ENCODE measurements at regions not wholly inside any gene's neighbourhood (a gene's known extent, or its start where the extent isn't known, plus 50 kb on each side); places are given as distances from the start of the nearest gene placed in this dataset.

- Histone ChIP-seq H3K36me3 (ENCODE audit: control insufficient read depth, insufficient read depth, low read length) (no peaks in the 10 kb centered on the region), H3K27ac (ENCODE audit: low read depth, low read length) (no peak overlapping the region), H3K4me1 (ENCODE audit: control insufficient read depth, insufficient read depth, low read length) (no peaks in the 10 kb centered on the region), H3K9ac (ENCODE audit: low read length) (no peak overlapping the region), H3K9me3 (ENCODE audit: control insufficient read depth, insufficient read depth, low read depth, low read length) (no peaks in the 10 kb centered on the region), H3K27me3 (ENCODE audit: control insufficient read depth, insufficient read depth, low read length) (no peaks in the 10 kb centered on the region), H3K4me3 (ENCODE audit: low read depth, low read length) (no peak overlapping the region)
Measured at GRCh38 chr6:98179606-98180005, 654.8 kb upstream of the POU3F2 start.

GRCh38 chr6:98200084-98200483 is 634.3 kb upstream of the POU3F2 start:
- no peak overlapping the region for H3K4me3 ChIP-seq (ENCODE audit: low read depth, low read length)
- no peak overlapping the region for H3K27ac ChIP-seq (ENCODE audit: low read depth, low read length)
- H3K9ac ChIP-seq (ENCODE audit: low read length) = no peak overlapping the region
- no peaks in the 10 kb centered on the region for H3K36me3 ChIP-seq (ENCODE audit: control insufficient read depth, insufficient read depth, low read length)
- H3K4me1 ChIP-seq (ENCODE audit: control insufficient read depth, insufficient read depth, low read length) = no peaks in the 10 kb centered on the region
- no peaks in the 10 kb centered on the region for H3K9me3 ChIP-seq (ENCODE audit: control insufficient read depth, insufficient read depth, low read depth, low read length)
- no peaks in the 10 kb centered on the region for H3K27me3 ChIP-seq (ENCODE audit: control insufficient read depth, insufficient read depth, low read length)

GRCh38 chr6:98203170-98203806 is 631.1 kb upstream of the POU3F2 start:
- no peak overlapping the region for H3K9ac ChIP-seq (ENCODE audit: low read length)
- H3K27ac ChIP-seq (ENCODE audit: low read depth, low read length) = no peak overlapping the region

GRCh38 chr6:98212468-98212867 is 621.9 kb upstream of the POU3F2 start:
- H3K4me3 ChIP-seq (ENCODE audit: low read depth, low read length) = no peak overlapping the region
- H3K9ac ChIP-seq (ENCODE audit: low read length) = no peak overlapping the region
- no peaks in the 10 kb centered on the region for H3K27me3 ChIP-seq (ENCODE audit: control insufficient read depth, insufficient read depth, low read length)
- no peaks in the 10 kb centered on the region for H3K9me3 ChIP-seq (ENCODE audit: control insufficient read depth, insufficient read depth, low read depth, low read length)
- H3K36me3 ChIP-seq (ENCODE audit: control insufficient read depth, insufficient read depth, low read length) = no peaks in the 10 kb centered on the region
- H3K27ac ChIP-seq (ENCODE audit: low read depth, low read length) = no peak overlapping the region
- no peaks in the 10 kb centered on the region for H3K4me1 ChIP-seq (ENCODE audit: control insufficient read depth, insufficient read depth, low read length)

More at GRCh38 chr6:98203170-98203806, 631.1 kb upstream of the POU3F2 start:
- H3K9me3 ChIP-seq (ENCODE audit: control insufficient read depth, insufficient read depth, low read depth, low read length) = no peaks in the 10 kb centered on the region
- H3K4me1 ChIP-seq (ENCODE audit: control insufficient read depth, insufficient read depth, low read length) = no peaks in the 10 kb centered on the region
- no peaks in the 10 kb centered on the region for H3K36me3 ChIP-seq (ENCODE audit: control insufficient read depth, insufficient read depth, low read length)
- H3K4me3 ChIP-seq (ENCODE audit: low read depth, low read length) = no peak overlapping the region
- no peaks in the 10 kb centered on the region for H3K27me3 ChIP-seq (ENCODE audit: control insufficient read depth, insufficient read depth, low read length)

GRCh38 chr6:98215531-98215930 is 618.8 kb upstream of the POU3F2 start:
- no peak overlapping the region for H3K4me3 ChIP-seq (ENCODE audit: low read depth, low read length)
- no peak overlapping the region for H3K9ac ChIP-seq (ENCODE audit: low read length)
- H3K9me3 ChIP-seq (ENCODE audit: control insufficient read depth, insufficient read depth, low read depth, low read length) = no peaks in the 10 kb centered on the region

GRCh38 chr6:98230250-98230649 is 604.1 kb upstream of the POU3F2 start:
- no peak overlapping the region for H3K9ac ChIP-seq (ENCODE audit: low read length)
- H3K9me3 ChIP-seq (ENCODE audit: control insufficient read depth, insufficient read depth, low read depth, low read length) = peaks cover 22% of the 10 kb centered on the region
- no peaks in the 10 kb centered on the region for H3K4me1 ChIP-seq (ENCODE audit: control insufficient read depth, insufficient read depth, low read length)
- H3K27ac ChIP-seq (ENCODE audit: low read depth, low read length) = no peak overlapping the region
- no peaks in the 10 kb centered on the region for H3K27me3 ChIP-seq (ENCODE audit: control insufficient read depth, insufficient read depth, low read length)
- no peak overlapping the region for H3K4me3 ChIP-seq (ENCODE audit: low read depth, low read length)
- H3K36me3 ChIP-seq (ENCODE audit: control insufficient read depth, insufficient read depth, low read length) = no peaks in the 10 kb centered on the region

More at GRCh38 chr6:98215531-98215930, 618.8 kb upstream of the POU3F2 start:
- H3K36me3 ChIP-seq (ENCODE audit: control insufficient read depth, insufficient read depth, low read length) = no peaks in the 10 kb centered on the region
- no peaks in the 10 kb centered on the region for H3K27me3 ChIP-seq (ENCODE audit: control insufficient read depth, insufficient read depth, low read length)
- H3K27ac ChIP-seq (ENCODE audit: low read depth, low read length) = no peak overlapping the region
- no peaks in the 10 kb centered on the region for H3K4me1 ChIP-seq (ENCODE audit: control insufficient read depth, insufficient read depth, low read length)

- H3K4me3 ChIP-seq (ENCODE audit: low read depth, low read length) = no peak overlapping the region
- H3K9me3 ChIP-seq (ENCODE audit: control insufficient read depth, insufficient read depth, low read depth, low read length) = no peaks in the 10 kb centered on the region
- H3K9ac ChIP-seq (ENCODE audit: low read length) = no peak overlapping the region
- H3K27ac ChIP-seq (ENCODE audit: low read depth, low read length) = no peak overlapping the region
- H3K36me3 ChIP-seq (ENCODE audit: control insufficient read depth, insufficient read depth, low read length) = no peaks in the 10 kb centered on the region
- H3K27me3 ChIP-seq (ENCODE audit: control insufficient read depth, insufficient read depth, low read length) = no peaks in the 10 kb centered on the region
- no peaks in the 10 kb centered on the region; the same call in 1 of the 2 replicates for H3K4me1 ChIP-seq (ENCODE audit: control insufficient read depth, insufficient read depth, low read length)
Measured at GRCh38 chr6:98239057-98239456, 595.3 kb upstream of the POU3F2 start.

- Histone ChIP-seq H3K9ac (ENCODE audit: low read length) (no peak overlapping the region), H3K36me3 (ENCODE audit: control insufficient read depth, insufficient read depth, low read length) (no peaks in the 10 kb centered on the region), H3K27ac (ENCODE audit: low read depth, low read length) (no peak overlapping the region), H3K27me3 (ENCODE audit: control insufficient read depth, insufficient read depth, low read length) (no peaks in the 10 kb centered on the region), H3K9me3 (ENCODE audit: control insufficient read depth, insufficient read depth, low read depth, low read length) (no peaks in the 10 kb centered on the region), H3K4me3 (ENCODE audit: low read depth, low read length) (no peak overlapping the region), H3K4me1 (ENCODE audit: control insufficient read depth, insufficient read depth, low read length) (no peaks in the 10 kb centered on the region; the same call in 1 of the 2 replicates)
Measured at GRCh38 chr6:98241630-98242029, 592.7 kb upstream of the POU3F2 start.

- H3K9me3 ChIP-seq (ENCODE audit: control insufficient read depth, insufficient read depth, low read depth, low read length) = no peaks in the 10 kb centered on the region
- H3K9ac ChIP-seq (ENCODE audit: low read length) = no peak overlapping the region
- no peaks in the 10 kb centered on the region for H3K27me3 ChIP-seq (ENCODE audit: control insufficient read depth, insufficient read depth, low read length)
- no peaks in the 10 kb centered on the region for H3K36me3 ChIP-seq (ENCODE audit: control insufficient read depth, insufficient read depth, low read length)
- no peak overlapping the region for H3K27ac ChIP-seq (ENCODE audit: low read depth, low read length)
- H3K4me1 ChIP-seq (ENCODE audit: control insufficient read depth, insufficient read depth, low read length) = no peaks in the 10 kb centered on the region
- H3K4me3 ChIP-seq (ENCODE audit: low read depth, low read length) = no peak overlapping the region
Measured at GRCh38 chr6:98254624-98255023, 579.8 kb upstream of the POU3F2 start.

GRCh38 chr6:98260382-98260781 is 574.0 kb upstream of the POU3F2 start:
- H3K36me3 ChIP-seq (ENCODE audit: control insufficient read depth, insufficient read depth, low read length) = no peaks in the 10 kb centered on the region
- H3K4me3 ChIP-seq (ENCODE audit: low read depth, low read length) = no peak overlapping the region
- no peak overlapping the region for H3K9ac ChIP-seq (ENCODE audit: low read length)
- no peaks in the 10 kb centered on the region for H3K4me1 ChIP-seq (ENCODE audit: control insufficient read depth, insufficient read depth, low read length)
- no peaks in the 10 kb centered on the region for H3K9me3 ChIP-seq (ENCODE audit: control insufficient read depth, insufficient read depth, low read depth, low read length)
- H3K27me3 ChIP-seq (ENCODE audit: control insufficient read depth, insufficient read depth, low read length) = no peaks in the 10 kb centered on the region
- H3K27ac ChIP-seq (ENCODE audit: low read depth, low read length) = no peak overlapping the region

- no peaks in the 10 kb centered on the region; the same call in 1 of the 2 replicates for H3K4me1 ChIP-seq (ENCODE audit: control insufficient read depth, insufficient read depth, low read length)
Measured at GRCh38 chr6:98272060-98272459, 562.3 kb upstream of the POU3F2 start.

More at GRCh38 chr6:98272060-98272459, 562.3 kb upstream of the POU3F2 start:
- Histone ChIP-seq H3K9me3 (ENCODE audit: control insufficient read depth, insufficient read depth, low read depth, low read length) (no peaks in the 10 kb centered on the region), H3K27me3 (ENCODE audit: control insufficient read depth, insufficient read depth, low read length) (no peaks in the 10 kb centered on the region), H3K36me3 (ENCODE audit: control insufficient read depth, insufficient read depth, low read length) (no peaks in the 10 kb centered on the region), H3K4me3 (ENCODE audit: low read depth, low read length) (no peak overlapping the region), H3K27ac (ENCODE audit: low read depth, low read length) (no peak overlapping the region), H3K9ac (ENCODE audit: low read length) (no peak overlapping the region)

Measured in HUES6 (cell line).